HG02870 (cell line): ENCODE measurements at regions not wholly inside any gene's neighbourhood (a gene's known extent, or its start where the extent isn't known, plus 50 kb on each side); places are given as distances from the start of the nearest gene placed in this dataset.

Source experiments
- ATAC-seq: cut with Tn5 transposase; IDR thresholded peaks from one replicate; pipeline ENCODE4 v1.9.1; 2021; ENCODE audit warnings: mild to moderate bottlenecking, moderate library complexity; ENCODE audit not compliant: unreplicated experiment

DNA sequence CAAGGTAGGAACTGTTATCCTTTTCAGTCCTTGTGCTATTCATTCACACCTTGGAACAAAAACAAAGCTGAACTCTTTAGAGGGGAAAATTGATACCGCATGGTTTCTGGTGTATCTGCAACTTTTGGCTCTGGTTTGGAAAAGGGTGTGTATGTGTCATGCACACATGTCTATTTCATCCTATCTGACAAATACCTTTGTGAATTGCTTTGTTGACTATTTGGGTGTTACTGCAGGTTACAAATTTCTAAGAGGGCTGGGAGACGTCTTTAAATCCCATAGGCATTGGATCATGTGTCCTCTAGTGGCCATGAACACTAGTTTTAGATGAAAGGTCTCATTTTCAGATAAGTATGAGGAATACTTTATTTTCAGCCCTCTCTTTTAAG lies 59.9 kb upstream of the IFNG-AS1 start:
- no peak for ATAC-seq

DNA sequence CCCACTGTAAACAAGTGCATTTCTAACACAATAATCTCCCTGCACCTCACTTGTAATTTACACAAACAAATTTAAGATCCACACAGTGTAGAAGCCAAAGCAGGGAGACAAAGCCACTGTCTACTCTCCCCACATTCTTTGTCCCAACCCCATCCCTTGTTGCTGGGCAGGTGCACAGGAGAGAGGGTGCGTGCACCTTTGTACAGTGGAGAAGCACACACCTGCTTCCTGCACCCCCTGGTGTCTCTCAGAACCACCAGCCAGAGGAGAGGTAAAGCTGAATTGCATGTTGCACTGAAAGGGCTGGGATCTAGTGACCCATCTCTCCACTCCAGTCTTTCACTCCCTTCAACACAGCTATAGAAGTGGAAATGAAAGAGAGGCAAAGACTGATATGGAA lies 51.4 kb upstream of the IFNG-AS1 start:
- no peak for ATAC-seq
